ENCODE measurements at regions not wholly inside any gene's neighbourhood (a gene's known extent, or its start where the extent isn't known, plus 50 kb on each side); places are given as distances from the start of the nearest gene placed in this dataset.

DNA sequence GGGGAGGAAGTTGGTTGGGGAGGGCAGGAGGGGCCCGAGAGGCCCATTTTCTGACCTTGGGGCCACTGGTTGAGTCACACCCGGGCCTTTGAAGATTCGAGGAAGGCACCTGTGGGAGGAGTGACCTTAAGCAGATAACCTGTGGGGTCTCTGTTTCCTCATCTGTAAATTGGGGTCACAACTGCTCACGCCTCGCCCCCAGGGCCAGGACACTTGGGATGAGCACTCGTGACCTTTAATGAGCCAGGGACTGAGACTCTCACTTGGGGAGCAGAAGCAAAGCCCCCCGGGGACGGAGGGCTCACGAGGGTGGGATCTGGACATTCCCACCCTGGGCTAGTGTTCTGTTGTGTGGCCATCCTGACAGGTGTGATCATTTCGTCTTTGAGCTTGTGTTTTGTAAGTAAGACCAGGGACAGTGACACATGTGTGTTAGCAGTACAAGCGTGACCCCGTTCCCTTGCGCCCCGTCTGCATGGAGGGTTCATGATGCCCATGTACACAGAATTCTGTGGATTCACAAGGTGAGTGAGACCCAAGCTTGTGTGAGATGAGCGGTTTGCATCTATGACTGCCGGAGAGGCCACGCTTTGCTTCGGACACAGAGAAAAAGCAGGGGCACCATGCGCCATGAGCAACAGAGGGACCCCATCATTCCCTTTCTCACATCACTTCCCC, 79.3 kb upstream of the PMEPA1 start:
- no peak for DNase-seq (ENCODE audit: low read depth, low spot score)

DNA sequence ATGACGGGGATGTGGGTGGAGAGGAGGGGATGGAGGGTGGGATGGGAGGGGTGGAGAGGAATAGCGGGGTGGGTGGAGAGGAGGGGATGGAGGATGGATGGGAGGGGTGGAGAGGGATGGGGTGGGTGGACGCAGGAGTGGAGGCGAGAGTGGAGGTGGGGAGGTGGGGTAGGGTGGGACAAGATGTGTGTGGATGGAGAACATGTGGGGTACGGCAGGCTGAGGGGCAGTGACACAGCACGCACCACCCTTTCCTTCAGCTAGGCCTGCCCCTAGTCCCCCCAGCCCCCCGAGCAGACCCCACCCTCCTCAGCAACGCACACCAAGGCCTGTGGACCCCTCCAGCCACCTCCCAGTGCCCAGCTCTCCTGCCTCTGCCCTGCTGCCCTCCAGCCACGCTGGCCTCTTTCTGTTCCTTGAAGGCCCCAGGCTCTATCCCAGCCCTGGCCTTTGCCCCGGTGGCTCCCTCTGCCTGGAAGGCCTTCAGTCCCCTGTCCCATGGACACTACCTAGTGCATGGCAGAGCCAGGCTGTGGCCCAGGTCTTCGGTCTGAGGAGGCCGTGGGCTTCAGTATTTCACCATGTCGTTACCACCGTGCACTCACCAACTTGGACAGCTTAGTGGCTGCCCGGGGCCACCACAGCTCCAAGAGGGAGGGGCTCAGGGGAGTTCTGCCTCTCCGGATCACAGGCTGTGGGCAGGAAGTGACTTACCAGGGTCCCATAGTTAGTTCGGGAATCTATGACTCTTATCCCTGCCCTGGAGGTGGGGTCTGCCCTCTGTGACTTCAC, 78.4 kb upstream of the PMEPA1 start:
- no peak for DNase-seq (ENCODE audit: low read depth, low spot score)

DNA sequence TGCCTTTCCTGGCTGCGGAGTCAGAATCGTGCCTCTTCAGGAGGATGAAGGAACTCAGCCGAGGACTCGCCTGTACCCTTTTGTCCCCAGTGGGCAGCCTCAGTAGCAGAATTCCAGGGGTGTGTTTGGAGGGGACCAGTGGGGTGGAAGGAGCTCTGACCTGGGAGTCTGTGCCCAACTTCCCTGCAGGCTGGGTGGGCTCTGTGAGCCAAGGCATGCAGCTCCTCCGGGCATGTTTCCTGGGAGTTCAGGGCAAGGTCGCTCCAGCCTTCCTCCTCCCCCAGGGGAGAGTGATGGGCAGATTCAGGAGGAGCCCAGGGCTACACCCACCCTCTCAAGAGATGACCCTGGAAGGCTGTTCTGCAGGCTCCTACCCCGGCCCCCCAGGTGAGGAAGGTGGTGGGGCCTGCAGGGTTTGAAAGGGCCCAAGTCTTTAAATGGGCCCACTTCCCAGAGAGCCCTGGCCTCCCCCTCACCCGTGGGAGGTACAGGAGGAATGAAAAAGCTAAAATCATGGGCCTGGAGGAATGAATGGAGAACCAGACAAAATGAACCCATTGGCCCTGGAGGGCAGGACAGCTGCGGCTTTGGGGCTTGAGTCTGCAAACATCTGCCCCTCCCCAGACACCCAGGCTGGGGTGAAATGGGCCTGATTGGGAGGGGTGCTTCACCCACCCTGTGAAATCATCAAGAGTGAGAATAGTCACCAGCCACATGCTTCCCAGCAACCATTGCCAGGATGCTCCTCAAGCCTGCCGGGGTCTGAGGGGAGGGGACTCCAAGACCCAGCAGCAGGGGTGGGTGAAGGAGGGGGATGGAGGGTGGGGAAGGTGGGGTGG, 77.6 kb upstream of the PMEPA1 start:
- no peak for DNase-seq (ENCODE audit: low read depth, low spot score)

DNA sequence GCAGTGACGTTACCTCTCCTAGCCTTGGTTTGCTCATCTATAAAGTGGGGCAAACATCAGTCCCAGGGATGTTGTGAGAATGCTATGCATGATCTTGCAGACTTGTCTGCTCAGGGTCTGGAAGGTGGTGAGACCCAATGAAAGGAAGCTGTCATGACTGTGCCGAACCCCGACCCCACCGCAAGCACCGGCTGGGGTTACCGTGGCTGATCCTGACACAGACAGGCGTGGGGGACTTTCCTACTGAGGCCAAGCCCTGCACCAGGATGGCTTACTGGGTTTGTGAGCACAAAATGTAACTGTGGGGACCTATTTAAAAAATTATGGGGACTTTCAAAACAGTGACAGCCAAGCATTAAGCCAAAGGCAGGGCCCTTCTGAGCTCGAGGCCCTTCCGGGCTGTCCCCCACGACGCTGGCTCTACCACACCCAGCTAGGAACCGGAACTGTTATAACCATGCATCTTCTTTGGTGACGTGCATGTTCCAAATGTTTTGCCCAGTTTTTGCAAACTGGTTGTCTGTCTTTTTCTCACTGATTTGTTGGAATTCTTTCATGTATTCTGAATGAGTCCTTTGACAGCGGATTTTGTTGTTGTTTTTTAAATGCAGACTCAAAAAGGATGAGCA, 76.6 kb upstream of the PMEPA1 start:
- DNase-seq (ENCODE audit: low read depth, low spot score): no peak

DNA sequence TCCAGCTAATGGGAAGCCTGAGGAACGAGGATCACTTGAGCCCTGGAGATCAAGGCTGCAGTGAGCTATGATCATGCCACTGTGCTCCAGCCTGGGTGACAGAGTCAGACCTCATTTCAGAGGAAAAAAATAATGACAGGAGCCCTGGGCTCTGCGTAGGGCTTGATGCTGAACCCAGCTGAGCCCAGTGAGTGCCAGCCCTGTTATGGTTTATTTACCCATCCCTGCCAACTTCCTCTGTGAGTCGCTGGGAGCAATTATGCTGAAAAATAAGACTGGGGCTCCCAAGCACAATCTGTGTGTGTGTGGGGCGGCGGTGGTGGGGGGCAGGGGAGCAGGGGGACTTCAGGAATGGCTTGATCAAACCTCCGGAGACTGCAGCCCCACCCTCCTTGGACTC, 75.9 kb upstream of the PMEPA1 start:
- no peak for DNase-seq (ENCODE audit: low read depth, low spot score)

DNA sequence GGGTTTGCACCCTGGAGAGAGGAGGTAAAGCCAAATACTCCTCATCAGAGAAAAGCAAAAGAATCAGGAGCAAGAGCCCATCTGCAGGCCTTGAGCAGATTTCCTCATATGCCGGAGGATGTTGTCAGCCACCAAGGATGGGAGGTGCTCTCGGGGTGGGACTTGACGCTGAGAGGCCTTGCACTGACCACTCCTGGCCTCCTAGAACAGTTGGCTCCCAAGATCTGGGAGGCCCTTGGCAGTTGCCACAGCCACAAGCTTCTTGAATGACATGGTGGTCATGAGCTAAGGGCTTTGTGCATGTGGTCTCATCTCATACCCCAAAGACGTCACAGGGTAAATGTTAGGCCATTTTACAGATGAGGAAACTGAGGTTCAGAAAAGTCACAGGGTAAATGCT, 75.2 kb upstream of the PMEPA1 start:
- no peak for DNase-seq (ENCODE audit: low read depth, low spot score)

DNA sequence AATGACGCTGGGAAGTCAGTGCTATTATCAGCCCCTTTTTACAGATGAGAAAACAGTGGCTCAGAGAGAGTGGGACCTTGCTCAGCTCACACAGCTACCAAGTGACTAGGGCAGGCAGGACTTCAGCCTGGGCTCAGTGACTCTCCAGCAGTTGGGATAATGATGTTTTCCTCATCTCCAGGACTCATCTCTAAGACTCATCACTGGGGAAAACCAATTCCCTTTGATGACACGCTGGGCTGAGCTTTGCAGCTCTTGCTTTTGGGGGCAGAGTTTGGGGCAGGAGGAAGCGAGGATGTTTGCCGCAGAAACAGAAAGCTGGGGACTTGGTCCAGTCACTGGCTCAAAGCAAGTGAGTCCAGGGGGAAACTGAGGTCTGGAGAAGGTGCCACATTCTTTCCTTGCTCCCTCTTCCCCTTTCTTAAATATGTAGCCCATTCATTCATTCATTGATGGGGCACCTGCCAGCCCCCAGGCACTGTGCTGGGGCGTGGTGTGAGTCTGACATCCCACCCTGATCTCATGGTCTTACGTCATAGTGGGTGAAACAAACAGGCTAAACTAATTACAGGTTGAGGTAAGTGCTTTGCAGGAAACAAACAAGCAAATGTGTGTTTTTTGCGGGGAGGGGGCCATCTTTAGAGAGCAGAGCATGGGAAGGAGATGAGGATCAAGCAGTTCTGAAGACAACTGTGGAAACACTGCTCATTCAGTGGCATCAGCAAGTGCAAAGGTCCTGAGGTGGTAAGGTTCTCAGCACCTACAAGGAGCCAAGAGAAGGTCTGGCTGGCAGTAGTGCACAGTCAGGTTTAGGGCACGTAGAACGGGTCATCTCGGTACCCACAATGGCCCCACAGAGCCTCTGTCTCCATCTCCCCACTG, 74.4 kb upstream of the PMEPA1 start:
- no peak for DNase-seq (ENCODE audit: low read depth, low spot score)

DNA sequence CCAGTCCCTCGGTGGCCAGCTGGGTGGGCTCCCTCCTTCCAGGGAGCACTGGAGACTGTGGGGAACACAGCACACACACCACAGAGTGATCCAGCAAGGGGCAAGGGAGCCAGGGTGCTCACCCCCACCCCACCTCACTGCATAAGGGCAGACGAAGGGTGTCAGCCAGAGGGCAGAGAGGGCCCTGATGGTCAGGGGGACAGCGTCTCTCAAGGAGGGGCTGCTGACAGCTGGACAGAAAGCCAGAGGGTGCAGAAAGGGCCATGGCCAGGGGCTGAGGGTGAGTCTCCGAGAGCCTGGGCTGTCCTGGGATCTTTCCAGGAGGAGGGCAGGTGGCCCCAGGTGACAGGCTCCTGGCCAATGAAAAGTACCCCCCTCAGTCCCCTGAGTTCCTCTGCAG, 73.4 kb upstream of the PMEPA1 start:
- DNase-seq (ENCODE audit: low read depth, low spot score): no peak

DNA sequence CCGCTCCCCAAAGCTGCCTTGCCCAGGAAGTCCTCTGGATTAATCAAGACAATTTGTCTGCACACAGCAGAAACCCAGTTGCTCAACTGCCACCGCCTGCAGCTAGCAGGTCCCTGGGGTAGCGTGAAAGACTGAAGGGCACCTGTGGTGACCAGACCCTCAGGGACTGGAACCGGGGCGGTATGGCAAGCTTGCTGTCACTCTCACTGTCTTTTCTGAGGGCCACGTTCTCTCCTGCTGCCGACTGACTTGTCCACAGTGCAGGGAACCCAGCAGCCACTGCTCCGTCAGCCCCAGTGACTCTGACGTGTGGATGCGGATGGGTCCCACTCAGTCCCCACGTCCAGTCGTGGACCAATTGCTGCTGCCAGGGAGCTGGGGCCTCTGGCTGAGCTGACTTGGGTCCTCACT, 72.8 kb upstream of the PMEPA1 start:
- DNase-seq (ENCODE audit: low read depth, low spot score): no peak

DNA sequence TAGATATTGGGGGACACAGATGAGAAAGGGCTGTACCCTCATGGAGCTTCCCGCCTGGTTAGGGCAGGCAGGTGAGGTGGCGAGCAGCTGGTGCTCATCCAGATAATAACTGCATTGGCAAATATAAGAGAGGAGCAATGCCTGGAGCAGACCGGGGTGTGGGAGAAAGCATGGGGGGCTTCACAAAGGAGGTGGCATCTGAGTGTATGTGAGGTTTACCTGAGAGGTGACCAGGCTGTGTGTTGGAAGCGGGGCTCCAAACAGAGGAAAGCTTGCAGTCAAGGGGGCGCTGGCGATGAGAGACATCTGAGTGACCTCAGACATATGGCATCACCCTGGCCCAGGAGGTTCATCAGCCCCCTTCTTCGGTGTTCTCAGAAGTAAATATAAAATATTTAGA, 72.1 kb upstream of the PMEPA1 start:
- no peak for DNase-seq (ENCODE audit: low read depth, low spot score)

DNA sequence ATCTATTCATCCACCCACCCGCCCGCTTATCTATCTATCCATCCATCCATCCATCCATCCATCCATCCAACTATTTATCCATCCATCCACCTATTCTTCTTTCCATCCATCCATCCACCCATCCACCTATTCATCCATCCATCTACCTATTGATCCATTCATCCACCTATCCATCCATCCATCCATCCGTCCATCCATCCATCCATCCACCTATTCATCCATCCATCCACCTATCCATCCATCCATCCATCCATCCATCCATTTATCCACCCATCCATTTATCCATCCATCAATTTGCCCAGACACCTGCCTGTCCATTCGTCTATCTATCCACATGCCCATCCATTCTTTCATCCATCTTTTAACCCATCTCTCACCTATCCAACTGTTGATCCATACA, 71.1 kb upstream of the PMEPA1 start:
- no peak for DNase-seq (ENCODE audit: low read depth, low spot score)

DNA sequence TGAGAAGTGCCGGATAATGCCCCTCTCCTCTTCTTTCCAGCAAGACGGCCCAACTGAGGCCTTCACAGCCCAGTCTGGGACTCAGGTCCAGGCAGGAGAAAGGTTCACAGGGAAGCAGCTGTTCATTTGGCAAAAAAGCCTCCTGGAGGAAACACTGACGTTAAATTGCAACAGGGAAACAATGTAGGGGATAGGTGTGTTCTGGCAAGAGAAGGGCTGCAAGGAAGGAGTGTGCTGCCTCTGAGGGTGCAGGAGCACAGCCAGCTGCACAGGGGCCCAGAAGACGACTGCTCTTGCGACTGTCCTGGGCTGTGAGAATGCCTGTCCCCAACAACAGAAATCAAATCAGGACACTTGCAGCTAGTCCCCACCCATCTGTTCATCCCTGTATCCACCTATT, 70.6 kb upstream of the PMEPA1 start:
- no peak for DNase-seq (ENCODE audit: low read depth, low spot score)

DNA sequence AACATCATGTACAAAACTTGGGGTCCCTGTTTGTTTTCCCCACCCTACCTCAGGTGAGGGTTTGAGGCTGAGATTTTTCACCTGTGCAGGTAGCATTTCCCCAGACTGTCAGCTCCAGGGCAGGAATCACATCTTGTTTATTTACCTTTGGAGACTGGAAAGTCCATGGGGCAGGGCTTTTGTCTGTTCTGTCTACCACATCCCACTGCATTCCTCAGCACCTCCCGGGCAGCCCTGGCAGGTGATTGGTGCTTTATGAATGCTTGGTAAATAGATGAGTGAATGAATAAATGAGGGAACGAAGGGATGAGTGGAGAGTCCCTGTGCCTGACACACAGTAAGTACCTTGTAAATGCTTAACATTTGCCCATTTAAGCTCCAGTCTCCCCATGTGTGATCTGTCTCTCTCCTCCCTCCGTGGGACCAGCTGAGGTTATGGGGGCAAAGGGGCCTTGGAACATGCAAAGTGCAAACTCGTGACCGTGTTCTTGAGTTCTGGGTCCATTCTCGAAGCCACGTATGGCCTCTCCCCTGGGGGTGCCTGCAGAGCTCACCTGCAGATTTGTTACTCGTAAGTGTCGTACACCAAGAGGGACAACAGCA, 69.7 kb upstream of the PMEPA1 start:
- no peak for DNase-seq (ENCODE audit: low read depth, low spot score)

DNA sequence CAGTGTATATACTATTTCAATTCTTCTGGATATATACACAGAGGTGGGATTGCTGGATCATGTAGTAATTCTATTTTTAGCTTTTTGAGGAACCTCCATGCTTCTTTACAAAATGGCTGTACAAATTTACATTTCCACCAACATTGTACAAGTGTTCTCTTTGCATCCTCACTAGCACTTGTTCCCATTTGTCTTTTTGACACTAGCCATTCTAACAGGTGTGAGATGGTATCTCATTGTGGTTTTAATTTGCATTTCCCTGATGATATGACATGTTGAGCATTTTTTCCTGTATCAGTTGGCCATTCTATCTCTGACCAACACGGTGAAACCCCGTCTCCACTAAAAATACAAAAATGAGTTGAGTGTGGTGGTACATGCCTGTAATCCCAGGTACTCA, 68.1 kb upstream of the PMEPA1 start:
- DNase-seq (ENCODE audit: low read depth, low spot score): no peak

DNA sequence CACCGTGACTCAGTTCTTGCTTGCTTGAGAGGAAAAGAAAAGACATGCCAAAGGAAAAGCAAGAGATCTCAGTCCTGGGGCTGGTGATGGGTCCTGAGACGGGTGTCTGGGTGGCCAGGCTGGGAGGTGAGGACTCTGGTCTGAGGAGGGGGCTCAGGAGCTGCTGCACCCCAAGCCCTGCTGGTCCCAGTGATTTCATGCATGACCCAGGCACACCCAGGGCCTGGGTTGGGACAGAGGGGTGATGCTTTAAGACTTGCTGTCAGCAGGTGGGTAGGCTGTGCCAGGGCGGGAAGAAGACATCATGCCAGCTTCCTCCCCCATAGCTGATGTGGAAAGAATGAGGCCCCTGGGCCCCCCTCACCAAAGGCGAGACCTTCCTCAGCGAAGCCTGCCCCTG, 65.1 kb upstream of the PMEPA1 start:
- no peak for DNase-seq (ENCODE audit: low read depth, low spot score)

DNA sequence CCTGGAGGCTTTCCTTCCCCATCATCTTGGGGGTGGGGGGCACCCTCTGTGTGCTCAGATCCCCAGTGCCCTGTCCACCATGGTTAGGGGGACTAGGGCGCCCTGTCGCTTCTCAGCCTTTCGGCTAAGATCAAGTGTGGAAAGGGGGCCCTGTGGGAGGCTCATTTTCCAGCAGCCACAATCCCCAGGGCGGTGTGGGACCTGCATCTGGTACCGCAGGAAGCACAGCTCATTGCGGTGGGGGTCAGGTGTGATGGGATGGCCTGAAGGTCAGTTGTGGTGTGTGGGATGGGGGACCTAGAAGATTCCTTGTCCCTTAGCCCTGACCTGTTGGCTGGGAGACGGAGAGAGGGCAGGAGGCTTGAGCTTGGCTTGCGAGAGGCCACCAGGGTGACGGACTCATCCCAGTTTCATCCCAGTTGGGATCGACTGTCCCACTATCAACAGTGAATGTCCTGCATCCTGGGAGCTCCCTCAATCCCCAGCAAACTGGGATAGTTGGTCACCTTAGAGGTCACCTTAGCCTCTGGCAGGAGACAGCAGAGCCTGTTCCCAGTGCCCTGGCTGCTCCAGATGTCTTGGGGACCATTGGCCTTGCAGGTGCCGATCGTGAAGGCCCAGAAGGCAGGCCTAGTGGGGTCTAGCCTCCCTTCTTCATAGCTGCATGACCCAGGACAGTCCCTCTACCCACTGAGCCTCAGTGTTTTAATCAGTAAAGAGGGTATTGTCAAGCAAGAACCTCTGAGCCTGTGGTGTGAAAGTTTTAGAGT, 64.5 kb upstream of the PMEPA1 start:
- DNase-seq (ENCODE audit: low read depth, low spot score): no peak

DNA sequence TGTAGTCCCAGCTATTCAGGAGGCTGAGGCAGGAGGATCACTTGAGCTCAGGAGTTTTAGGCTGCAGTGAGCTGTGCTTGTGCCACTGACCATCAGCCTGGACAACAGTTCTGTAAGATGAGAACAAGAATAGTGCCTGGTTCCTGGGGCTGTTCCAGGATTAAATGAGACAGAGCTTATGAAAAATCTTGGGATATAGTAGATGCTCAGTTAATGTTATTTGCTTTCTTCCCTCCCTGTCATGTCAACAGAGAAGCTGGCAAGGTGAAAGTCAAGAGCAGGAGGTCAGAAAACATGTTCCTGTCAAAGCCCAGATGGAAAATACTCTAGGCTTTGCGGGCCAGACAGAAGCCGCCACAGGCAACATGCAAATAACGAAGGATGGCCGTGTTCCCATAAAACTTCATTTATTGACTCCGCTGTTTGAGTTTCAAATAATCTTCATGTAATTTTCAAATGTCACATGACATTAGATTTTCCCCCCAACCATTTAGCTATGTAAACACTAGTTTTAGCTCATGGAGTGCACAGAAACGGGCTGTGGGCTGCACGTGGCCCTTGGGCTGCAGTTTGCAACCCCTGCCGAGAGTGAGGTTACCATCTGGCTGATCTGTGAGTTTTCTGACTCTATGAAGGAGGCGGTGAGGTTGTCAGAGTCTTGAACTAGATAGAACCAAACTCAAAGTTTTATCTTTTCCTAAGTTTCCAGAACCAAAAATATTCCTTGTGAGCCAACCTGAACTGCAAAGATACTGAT, 63.4 kb upstream of the PMEPA1 start:
- no peak for DNase-seq (ENCODE audit: low read depth, low spot score)

DNA sequence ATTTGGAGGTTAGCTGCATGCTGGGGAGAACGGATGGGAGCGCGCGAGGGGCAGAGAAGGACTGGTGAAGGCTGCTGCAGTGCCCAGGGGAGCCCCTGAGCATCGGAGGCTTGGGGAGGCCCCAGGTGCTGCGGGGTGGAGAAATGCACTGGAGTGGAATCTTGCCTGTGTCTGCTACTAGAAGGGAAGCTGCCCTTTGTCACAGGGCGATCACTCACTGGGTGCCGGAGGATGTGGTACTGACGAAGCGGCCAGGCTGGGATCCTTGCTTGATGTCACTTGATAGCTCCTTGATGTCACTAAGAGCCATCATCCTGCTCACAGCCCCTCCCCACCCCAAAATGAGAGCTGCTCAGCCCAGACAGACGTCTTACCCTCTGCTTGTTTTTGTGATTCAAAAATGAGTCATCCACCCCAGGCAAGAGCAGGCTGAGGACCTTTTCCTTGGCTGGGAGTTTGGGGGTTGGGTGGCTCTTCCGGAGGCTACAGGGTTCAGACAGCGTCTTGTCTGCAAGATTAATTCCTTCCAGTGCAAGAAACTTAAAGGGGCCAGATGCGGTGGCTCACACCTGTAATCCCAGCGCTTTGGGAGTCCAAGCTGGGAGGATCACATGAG, 62.6 kb upstream of the PMEPA1 start:
- DNase-seq (ENCODE audit: low read depth, low spot score): peak; percentile 64
